ENCODE measurements at regions not wholly inside any gene's neighbourhood (a gene's known extent, or its start where the extent isn't known, plus 50 kb on each side); places are given as distances from the start of the nearest gene placed in this dataset.

DNA sequence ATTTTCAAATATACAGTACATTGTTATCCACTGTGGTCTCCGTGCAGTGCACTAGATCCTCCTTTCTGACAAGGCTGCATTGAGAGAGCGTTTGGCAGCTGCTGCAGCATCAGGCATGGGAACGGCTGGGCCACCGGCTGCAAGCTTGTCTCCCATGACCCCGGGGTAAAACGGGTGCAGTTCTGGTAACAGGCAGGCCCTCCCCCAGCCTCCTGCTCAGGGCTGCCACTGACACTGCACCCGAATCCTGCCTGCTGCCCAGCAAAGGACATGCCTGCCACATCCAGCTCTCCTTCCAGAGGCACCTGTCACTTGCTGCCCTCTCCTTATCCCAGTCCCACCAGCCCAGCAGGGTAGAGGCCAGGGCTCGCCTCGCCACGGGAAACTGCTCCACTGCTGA, 124.5 kb upstream of the TMEM45B start:
- H3K4me1 Mint-ChIP-seq (ENCODE audit: low read depth), result peaks cover 11% of the 10 kb centered on the region
- no peak overlapping the region for H3K27ac Mint-ChIP-seq
- DNase-seq, result no peak
- no peaks in the 10 kb centered on the region for H3K9me3 Mint-ChIP-seq
- no peak overlapping the region for H3K4me3 Mint-ChIP-seq
- peaks cover 4% of the 10 kb centered on the region for H3K27me3 Mint-ChIP-seq
- H3K36me3 Mint-ChIP-seq (ENCODE audit: low read depth), result no peaks in the 10 kb centered on the region

DNA sequence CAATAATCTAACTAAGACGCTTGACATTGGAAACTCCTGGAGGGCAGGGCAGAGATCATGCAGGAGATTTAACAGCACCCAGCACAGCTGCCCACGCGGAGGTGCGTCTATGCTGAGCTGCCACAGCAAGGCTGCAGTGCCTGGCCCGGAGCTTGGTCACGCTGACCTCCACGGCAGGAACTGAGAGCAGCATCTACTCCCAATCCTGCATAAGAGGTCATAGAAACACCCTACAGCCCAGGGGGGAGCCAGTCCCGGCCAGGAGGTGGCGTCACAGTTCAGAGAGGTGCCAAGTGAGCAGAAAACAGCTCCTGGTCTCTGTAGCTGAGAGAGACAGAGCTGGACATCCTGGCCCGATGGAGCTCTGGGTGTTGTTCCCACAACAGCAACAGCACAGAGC, 121.1 kb upstream of the TMEM45B start:
- Mint-ChIP-seq H3K27me3 (peaks cover 7% of the 10 kb centered on the region), H3K9me3 (no peaks in the 10 kb centered on the region), H3K4me1 (ENCODE audit: low read depth) (peaks cover 13% of the 10 kb centered on the region), H3K27ac (no peak overlapping the region), H3K4me3 (no peak overlapping the region), H3K36me3 (ENCODE audit: low read depth) (no peaks in the 10 kb centered on the region)
- DNase-seq, result no peak

DNA sequence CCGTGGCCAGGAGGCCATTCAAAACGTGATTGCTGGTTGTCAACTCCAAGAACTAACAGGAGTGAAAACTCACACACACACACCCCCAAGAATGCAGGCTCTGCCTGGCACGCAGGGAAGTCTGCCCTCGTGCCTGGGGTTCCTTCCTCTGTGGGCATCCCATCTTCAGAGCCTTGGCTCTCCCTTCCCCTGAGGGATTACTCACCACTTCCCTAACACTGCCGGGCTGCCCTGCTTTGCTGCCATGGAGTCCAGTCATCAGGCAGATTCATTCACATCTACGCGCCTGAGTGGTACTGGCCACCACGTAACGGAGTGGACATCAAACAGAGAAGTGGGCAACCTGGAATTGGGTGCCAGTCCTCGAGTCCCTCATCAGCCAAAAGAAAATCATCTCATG, 120.7 kb upstream of the TMEM45B start:
- H3K4me1 Mint-ChIP-seq (ENCODE audit: low read depth), result peaks cover 13% of the 10 kb centered on the region
- H3K27ac Mint-ChIP-seq, result no peak overlapping the region
- no peaks in the 10 kb centered on the region for H3K36me3 Mint-ChIP-seq (ENCODE audit: low read depth)
- peaks cover 9% of the 10 kb centered on the region for H3K27me3 Mint-ChIP-seq
- no peaks in the 10 kb centered on the region for H3K9me3 Mint-ChIP-seq
- no peak overlapping the region for H3K4me3 Mint-ChIP-seq
- no peak for DNase-seq

DNA sequence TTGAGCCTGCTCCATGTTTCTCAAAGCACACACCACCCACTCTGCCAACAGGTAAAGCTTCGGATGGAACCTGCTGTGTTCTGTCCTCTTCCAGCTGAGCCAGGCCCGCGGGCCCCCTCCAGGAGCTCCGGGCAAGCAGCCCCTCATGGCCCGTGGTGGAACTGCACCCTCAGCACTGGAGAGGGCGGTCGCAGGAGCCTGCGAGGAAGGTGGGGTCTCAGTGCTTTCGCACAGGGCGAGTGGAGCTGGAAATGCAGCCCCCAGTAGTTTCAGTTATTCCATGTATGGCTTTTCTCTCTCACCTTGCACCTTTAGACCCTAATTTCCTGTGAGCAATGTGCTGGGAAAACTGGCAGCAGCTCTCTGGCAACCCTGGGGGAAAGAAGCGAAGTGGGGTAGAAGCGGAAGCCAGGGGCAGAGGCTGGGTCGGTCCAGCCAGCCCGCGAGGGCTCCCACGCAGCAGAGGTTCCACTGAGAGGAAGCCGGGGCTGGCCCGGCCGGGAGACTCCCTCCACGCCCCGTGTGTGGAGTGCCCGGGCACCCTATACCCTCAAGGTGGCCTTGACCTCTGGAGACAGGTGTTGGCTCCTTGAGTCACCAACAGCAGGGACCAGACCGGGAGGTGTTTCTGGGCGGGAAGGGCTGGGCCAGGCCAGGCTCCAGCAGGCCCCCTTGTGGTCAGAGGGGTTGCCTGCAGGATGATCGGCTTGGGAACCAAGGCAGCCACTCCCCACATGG, 119.9 kb upstream of the TMEM45B start:
- peaks cover 13% of the 10 kb centered on the region for H3K4me1 Mint-ChIP-seq (ENCODE audit: low read depth)
- H3K27me3 Mint-ChIP-seq, result peaks cover 9% of the 10 kb centered on the region
- no peaks in the 10 kb centered on the region for H3K9me3 Mint-ChIP-seq
- H3K36me3 Mint-ChIP-seq (ENCODE audit: low read depth), result no peaks in the 10 kb centered on the region
- H3K27ac Mint-ChIP-seq, result no peak overlapping the region
- peak; percentile 83 for DNase-seq
- peak overlapping the region; percentile 69 for H3K4me3 Mint-ChIP-seq

DNA sequence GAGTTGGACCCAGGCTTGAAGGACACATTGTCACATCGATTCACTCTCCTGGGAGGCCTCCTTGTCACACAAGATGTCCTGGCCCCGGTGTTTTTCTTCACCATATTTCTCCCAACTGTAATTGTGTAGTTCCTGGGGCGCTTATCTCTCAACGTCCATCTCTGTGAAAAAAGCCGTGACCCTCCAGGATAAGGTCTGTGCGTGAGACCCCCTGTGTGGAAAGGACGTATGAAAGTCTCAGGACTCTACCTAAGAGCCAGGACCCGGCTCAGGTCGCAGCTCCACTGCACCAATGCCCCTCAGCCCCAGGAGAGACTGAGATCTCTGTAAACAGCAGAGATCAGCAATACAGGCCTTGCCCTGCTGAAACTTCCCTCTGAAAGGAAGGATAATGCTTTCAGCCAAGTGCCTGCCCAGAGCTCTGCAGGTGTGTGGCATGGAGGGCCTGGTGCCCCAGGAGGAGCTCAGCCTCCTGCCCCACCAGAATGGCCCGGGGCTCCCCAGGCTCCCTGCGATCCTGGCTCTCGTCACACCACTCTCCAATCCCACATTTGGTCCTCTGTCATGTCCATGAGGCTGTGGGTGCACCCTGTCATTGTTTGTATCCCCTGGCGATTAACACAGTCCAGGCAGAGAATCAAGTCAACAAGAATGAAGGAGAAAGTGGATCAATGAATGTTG, 119.2 kb upstream of the TMEM45B start:
- H3K4me3 Mint-ChIP-seq, result no peak overlapping the region
- no peak for DNase-seq
- no peaks in the 10 kb centered on the region for H3K36me3 Mint-ChIP-seq (ENCODE audit: low read depth)
- H3K27ac Mint-ChIP-seq, result no peak overlapping the region
- H3K4me1 Mint-ChIP-seq (ENCODE audit: low read depth), result peaks cover 13% of the 10 kb centered on the region
- no peaks in the 10 kb centered on the region for H3K9me3 Mint-ChIP-seq
- peaks cover 6% of the 10 kb centered on the region for H3K27me3 Mint-ChIP-seq

DNA sequence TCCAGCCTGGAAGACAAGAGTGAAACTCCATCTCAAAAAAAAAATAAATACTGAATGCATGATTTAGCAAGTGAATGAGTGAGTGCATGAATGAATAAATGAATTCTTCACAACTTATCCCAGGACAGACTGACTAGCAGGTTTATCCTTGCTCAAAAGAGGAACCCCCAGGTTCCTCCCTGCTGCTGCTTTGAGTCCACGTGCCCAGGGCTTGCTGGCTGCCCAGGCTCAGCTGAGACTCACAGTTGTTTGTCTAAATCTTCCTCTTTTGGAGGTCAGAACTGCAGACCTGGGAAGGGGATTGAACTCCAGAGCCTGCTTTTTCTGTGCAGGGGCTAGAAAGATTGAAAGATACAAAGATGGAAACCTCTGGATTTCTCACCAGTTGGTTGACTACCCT, 117.4 kb upstream of the TMEM45B start:
- Mint-ChIP-seq H3K4me3 (no peak overlapping the region), H3K9me3 (no peaks in the 10 kb centered on the region), H3K27me3 (peaks cover 6% of the 10 kb centered on the region), H3K36me3 (ENCODE audit: low read depth) (no peaks in the 10 kb centered on the region), H3K27ac (no peak overlapping the region), H3K4me1 (ENCODE audit: low read depth) (peaks cover 13% of the 10 kb centered on the region)
- DNase-seq, result no peak

DNA sequence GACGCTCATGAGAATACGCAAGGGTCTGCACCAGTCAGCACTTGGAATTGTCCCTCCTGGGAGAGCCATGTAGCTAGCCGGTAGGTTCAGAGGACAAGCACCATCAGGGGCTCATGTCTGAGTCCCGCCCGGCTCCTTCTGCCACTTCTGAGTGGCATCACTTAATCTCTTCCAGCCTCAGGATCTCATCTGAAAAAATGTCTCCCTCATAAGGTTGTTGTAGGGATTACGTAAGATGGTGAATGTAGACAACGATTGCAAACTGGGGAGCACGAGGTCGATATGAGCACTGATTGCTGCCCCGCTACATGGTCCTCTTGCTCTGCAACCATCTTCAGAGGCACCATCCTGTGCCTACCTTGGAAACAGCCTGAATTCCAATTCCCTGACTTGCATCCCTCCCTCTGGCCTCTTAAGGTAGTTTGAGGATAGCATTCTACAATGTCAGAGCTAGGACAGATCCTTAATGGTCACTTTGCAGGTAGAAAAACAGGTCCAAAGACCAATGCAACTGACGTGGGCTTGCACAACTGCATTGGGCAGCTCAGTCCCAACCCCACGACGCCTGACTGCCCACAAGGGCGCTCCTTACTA, 115.8 kb upstream of the TMEM45B start:
- H3K27ac Mint-ChIP-seq, result no peak overlapping the region
- H3K27me3 Mint-ChIP-seq, result peaks cover 6% of the 10 kb centered on the region
- no peaks in the 10 kb centered on the region for H3K9me3 Mint-ChIP-seq
- DNase-seq, result no peak
- no peaks in the 10 kb centered on the region for H3K36me3 Mint-ChIP-seq (ENCODE audit: low read depth)
- H3K4me1 Mint-ChIP-seq (ENCODE audit: low read depth), result peaks cover 13% of the 10 kb centered on the region
- H3K4me3 Mint-ChIP-seq, result no peak overlapping the region

DNA sequence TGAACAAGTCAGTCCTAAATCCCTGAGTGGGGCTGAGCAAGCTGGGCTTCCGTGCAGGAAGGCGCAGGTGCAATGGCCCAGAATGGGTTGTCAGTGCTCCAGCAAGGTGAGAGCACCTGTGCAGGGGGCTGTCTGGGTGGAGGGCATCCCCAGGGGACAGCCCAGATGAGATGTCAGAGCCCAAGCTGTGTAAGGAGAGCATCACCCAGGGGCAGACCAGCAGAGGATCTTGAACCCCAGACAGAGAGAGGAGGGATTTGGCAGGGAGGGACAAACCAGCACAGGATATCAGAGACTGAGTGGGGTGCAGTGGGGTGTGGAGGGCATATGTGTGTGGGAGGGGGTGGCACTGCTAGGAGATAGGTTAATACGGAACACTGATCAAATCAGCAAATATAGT, 114.9 kb upstream of the TMEM45B start:
- no peak overlapping the region for H3K27ac Mint-ChIP-seq
- peaks cover 6% of the 10 kb centered on the region for H3K27me3 Mint-ChIP-seq
- DNase-seq, result no peak
- H3K9me3 Mint-ChIP-seq, result no peaks in the 10 kb centered on the region
- no peak overlapping the region for H3K4me3 Mint-ChIP-seq
- H3K36me3 Mint-ChIP-seq (ENCODE audit: low read depth), result no peaks in the 10 kb centered on the region
- H3K4me1 Mint-ChIP-seq (ENCODE audit: low read depth), result peaks cover 5% of the 10 kb centered on the region

DNA sequence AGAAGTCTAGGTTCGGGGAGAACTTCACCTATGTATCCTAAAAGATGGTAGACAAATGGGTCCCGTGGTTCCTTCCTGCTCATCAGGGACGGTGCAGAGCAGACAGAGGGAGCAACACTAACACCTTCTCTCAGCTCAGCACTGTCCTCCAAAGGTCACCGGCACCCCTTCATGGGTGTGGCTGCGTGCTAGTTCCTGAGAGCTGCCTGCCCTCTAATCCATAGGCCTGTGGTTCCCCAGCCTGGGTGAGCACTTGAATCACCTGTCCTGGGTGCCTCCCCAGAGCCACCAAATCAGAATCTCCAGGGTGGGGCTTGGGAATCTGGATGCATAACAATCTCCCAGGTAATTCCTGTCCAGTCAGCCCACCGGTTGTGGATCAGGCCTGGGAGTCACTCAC, 113.9 kb upstream of the TMEM45B start:
- no peak for DNase-seq
- Mint-ChIP-seq H3K27ac (no peak overlapping the region), H3K9me3 (no peaks in the 10 kb centered on the region), H3K4me3 (no peak overlapping the region), H3K4me1 (ENCODE audit: low read depth) (no peaks in the 10 kb centered on the region), H3K27me3 (peaks cover 6% of the 10 kb centered on the region), H3K36me3 (ENCODE audit: low read depth) (no peaks in the 10 kb centered on the region)

DNA sequence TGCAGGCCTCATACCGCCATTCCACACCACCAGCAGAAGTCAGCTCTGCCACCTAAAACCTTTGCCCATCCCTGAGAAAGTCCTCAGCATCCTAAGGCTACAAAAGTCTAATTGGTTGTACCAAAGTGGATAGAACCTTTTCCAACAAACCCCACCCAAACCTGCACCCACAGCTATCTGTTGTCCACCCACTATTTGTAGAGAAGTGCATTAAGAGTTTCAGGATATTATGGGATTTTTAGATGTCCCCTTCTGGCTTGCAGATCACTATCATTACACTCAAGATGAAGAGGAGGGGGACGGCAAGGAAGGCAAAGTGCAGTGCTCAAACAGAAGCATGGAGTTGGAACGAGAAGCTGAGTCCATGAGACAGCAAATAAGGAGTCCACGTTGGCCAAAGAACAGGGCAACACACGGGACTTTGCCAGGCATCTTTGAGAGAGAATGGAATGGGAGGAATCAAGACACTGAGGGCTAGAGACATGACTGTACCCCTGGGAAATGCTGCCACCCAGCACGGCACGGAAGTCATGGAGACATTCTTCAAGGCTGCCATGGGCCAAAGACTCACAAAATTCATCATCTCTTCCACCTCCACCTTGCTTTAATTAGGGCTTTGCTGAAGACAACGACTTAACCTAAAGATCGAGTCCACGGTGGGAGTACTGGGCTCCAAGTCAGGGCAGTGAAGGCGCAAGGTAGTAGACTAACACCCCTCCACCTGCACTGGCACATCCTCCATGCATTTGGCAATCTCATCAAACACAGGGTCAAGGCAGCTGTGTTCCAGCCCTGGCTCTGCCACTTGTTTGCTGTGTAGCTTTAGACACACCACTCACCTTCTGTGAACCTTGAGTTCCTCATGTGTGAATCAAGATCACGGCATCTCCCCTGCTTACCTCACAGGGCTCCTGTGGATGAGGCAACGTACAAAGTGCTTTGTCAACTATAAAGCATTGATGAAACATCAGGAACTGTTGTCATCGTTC, 112.9 kb upstream of the TMEM45B start:
- H3K36me3 Mint-ChIP-seq (ENCODE audit: low read depth), result no peaks in the 10 kb centered on the region
- H3K4me3 Mint-ChIP-seq, result no peak overlapping the region
- H3K4me1 Mint-ChIP-seq (ENCODE audit: low read depth), result no peaks in the 10 kb centered on the region
- no peaks in the 10 kb centered on the region for H3K9me3 Mint-ChIP-seq
- peaks cover 6% of the 10 kb centered on the region for H3K27me3 Mint-ChIP-seq
- no peak overlapping the region for H3K27ac Mint-ChIP-seq
- DNase-seq, result no peak

DNA sequence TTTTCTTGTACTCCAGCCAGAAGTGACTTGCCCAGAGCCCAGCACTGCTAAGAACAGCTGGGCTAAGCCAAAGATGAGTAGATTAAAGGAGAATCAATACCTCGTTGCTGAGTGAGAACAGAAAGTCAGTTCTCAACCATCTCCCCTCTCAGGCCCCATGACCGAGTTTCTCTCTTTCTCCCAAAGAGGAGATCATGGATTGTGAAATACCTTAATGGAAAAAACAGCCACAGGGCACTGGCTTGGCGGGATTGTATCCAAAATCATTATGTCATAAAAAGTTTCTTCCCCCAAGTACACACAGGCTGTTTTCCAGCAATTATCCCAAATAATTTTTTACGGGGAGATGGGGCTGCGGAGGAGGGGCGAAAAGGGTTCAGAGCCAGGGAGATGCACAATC, 111.8 kb upstream of the TMEM45B start:
- peaks cover 2% of the 10 kb centered on the region for H3K27me3 Mint-ChIP-seq
- no peak for DNase-seq
- H3K4me1 Mint-ChIP-seq (ENCODE audit: low read depth), result no peaks in the 10 kb centered on the region
- no peak overlapping the region for H3K4me3 Mint-ChIP-seq
- no peak overlapping the region for H3K27ac Mint-ChIP-seq
- no peaks in the 10 kb centered on the region for H3K9me3 Mint-ChIP-seq
- H3K36me3 Mint-ChIP-seq (ENCODE audit: low read depth), result no peaks in the 10 kb centered on the region

DNA sequence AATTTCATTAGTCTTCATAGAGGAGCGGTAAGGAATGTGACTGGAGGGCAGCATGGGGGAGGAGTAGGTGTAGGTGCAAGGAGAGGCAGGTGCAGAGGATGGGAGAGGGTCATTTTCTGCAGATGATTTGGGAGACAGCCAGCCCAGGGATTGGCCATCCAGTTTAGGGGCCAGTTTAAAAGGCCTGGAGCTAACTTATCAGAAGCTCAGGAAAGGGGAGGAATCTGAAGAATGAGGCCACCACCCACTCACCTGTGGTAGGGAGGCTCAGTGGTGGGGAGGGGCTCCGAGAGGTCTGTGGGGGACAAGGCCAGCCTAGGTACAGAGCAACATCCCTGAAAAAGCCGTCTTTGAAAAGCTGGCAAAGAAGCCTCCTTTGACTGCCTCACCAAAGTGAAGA, 110.8 kb upstream of the TMEM45B start:
- Mint-ChIP-seq H3K4me3 (no peak overlapping the region), H3K36me3 (ENCODE audit: low read depth) (no peaks in the 10 kb centered on the region), H3K4me1 (ENCODE audit: low read depth) (no peaks in the 10 kb centered on the region), H3K27me3 (peaks cover 2% of the 10 kb centered on the region), H3K27ac (no peak overlapping the region), H3K9me3 (no peaks in the 10 kb centered on the region)
- no peak for DNase-seq

DNA sequence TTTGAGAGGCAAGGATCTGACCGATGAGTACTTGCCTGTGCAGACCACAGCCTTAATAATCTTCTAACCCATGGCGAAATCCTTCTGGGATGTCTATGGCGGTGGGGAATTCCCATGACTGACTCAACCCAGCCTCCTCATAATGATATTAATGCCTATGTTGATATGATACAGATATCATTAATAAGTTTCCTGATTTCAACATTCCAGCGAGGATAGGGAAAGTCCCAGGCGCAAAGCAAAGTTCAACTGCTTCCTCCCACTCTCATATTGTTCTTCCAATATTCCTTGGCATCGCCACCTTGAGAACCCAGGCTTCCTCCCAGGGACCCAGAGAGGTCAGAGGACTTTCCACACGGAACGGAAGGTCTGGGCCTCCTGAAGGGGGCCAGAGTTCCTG, 110.3 kb upstream of the TMEM45B start:
- no peak for DNase-seq

DNA sequence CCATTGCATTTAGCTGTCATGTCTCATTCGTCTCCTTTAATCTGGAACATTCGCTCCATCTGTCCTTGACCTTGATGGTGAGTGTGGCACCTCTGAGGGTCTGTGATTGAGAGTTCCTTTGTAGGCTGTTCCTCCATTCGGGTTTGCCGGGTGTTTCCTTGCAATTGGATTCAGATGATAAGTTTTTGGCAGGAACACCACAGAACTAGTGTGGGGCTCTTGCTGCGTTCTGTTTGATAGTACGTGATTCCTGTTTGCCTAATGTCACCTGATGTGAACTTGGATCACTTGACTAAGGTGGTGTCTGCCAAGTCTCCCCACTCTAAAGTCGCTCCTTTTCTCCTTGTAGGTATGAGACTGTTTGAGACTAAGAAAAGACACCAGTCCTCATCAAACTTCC, 109.7 kb upstream of the TMEM45B start:
- no peaks in the 10 kb centered on the region for H3K9me3 Mint-ChIP-seq
- no peaks in the 10 kb centered on the region for H3K4me1 Mint-ChIP-seq (ENCODE audit: low read depth)
- no peak overlapping the region for H3K27ac Mint-ChIP-seq
- no peaks in the 10 kb centered on the region for H3K36me3 Mint-ChIP-seq (ENCODE audit: low read depth)
- no peaks in the 10 kb centered on the region for H3K27me3 Mint-ChIP-seq
- no peak overlapping the region for H3K4me3 Mint-ChIP-seq
- DNase-seq, result no peak

More for the DNA sequence above, 110.3 kb upstream of the TMEM45B start:
- Mint-ChIP-seq H3K27me3 (no peaks in the 10 kb centered on the region), H3K4me3 (no peak overlapping the region), H3K9me3 (no peaks in the 10 kb centered on the region), H3K4me1 (ENCODE audit: low read depth) (no peaks in the 10 kb centered on the region), H3K36me3 (ENCODE audit: low read depth) (no peaks in the 10 kb centered on the region), H3K27ac (no peak overlapping the region)

Measured in activated T-cell treated with anti-CD3 and anti-CD28 coated beads, Interleukin-2, amount 50 U/mL, for 24 hours (primary cell).